OCI-LY1 (cell line): ENCODE measurements at regions not wholly inside any gene's neighbourhood (a gene's known extent, or its start where the extent isn't known, plus 50 kb on each side); places are given as distances from the start of the nearest gene placed in this dataset.

Experiments
- EZH2 ChIP-seq: fragments of 200-600 bp; sonication (generic), shearing (Covaris generic); IDR thresholded peaks from 2 replicates; pipeline ENCODE4 v1.8.0; 2017; ENCODE audit warnings: borderline replicate concordance, mixed run types, mild to moderate bottlenecking, antibody characterized with exemption, low read length, moderate library complexity, mixed read lengths
- TF ChIP-seq, protein P1 (sequence below): fragments of 200-600 bp; sonication (generic), shearing (Covaris generic); IDR thresholded peaks from 2 replicates; pipeline ENCODE4 v1.5.1; 2017; ENCODE audit warnings: mild to moderate bottlenecking, antibody characterized with exemption, low read length, moderate library complexity, mixed read lengths

DNA sequence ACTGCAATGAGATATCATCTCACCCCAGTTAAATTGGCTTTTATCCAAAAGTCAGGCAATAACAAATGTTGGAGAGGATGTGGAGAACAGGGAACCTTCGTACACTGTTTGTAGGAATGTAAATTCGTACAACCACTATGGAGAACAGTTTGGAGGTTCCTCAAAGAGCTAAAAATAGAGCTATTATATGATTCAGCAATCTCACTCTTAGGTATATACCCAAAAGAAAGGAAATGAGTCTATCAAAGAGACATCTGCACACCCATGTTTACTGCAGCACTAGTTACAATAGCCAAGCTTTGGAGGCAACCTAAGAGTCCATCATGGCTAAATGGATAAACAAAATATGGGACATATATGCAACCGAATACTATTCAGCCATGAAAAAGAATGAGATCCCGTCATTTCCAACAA, 68.0 kb upstream of the HES1 start:
- TF ChIP-seq, protein P1, sequence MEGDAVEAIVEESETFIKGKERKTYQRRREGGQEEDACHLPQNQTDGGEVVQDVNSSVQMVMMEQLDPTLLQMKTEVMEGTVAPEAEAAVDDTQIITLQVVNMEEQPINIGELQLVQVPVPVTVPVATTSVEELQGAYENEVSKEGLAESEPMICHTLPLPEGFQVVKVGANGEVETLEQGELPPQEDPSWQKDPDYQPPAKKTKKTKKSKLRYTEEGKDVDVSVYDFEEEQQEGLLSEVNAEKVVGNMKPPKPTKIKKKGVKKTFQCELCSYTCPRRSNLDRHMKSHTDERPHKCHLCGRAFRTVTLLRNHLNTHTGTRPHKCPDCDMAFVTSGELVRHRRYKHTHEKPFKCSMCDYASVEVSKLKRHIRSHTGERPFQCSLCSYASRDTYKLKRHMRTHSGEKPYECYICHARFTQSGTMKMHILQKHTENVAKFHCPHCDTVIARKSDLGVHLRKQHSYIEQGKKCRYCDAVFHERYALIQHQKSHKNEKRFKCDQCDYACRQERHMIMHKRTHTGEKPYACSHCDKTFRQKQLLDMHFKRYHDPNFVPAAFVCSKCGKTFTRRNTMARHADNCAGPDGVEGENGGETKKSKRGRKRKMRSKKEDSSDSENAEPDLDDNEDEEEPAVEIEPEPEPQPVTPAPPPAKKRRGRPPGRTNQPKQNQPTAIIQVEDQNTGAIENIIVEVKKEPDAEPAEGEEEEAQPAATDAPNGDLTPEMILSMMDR = no peak
- TF ChIP-seq EZH2 = no peak
